Fibroblast of skin of left biceps (primary cell): ENCODE measurements at regions not wholly inside any gene's neighbourhood (a gene's known extent, or its start where the extent isn't known, plus 50 kb on each side); places are given as distances from the start of the nearest gene placed in this dataset.
A peak's percentile ranks its signal among the peaks of the same experiment; 100 is the strongest.

ENCODE experiments used
- DNase-seq, 2 experiments: peaks; one replicate each; pipeline ENCODE4 v3.0.0-alpha.2; 2013; ENCODE audit warnings: low read depth in 2 of 2

DNA sequence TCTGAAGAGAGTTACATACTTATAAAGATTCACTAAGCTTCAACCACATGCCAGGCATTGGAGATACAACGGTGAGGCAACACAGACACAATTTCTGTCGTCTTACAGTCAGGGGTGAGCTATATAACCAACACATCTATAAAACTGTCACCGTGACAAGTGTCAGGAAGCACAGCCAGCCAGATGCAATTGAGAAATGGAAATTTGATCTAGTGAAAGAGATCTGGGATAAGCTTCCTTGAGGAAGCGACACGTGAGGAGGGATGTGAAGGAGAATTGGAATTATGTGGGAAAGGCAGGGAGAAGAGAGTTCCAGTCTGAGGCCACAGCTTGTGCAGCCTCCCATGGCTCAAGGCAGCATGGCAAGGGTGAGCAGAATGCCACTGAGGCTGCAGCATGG lies 50.9 kb upstream of the ZNF354B start:
- DNase-seq: no peak

DNA sequence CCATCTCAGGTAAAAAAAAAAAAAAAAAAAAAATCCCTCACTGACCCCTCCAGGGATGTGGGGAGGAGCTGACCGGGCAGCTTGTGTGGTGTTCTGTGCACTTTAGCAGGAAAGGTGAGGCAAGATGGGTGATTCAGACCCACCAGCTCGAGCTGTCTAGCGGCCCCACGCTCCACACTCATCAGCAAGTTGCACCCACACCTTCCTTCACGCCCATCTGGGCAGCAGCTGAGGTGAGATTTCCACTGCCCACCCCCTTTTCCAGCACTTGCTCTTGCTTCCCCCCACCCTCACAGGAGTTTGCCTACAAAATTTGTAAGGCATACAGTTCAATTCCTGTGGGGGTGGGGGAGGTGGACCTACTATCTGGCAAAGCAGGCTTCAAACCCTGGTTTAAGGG lies 58.7 kb upstream of the ZNF354B start:
- DNase-seq: no peak

DNA sequence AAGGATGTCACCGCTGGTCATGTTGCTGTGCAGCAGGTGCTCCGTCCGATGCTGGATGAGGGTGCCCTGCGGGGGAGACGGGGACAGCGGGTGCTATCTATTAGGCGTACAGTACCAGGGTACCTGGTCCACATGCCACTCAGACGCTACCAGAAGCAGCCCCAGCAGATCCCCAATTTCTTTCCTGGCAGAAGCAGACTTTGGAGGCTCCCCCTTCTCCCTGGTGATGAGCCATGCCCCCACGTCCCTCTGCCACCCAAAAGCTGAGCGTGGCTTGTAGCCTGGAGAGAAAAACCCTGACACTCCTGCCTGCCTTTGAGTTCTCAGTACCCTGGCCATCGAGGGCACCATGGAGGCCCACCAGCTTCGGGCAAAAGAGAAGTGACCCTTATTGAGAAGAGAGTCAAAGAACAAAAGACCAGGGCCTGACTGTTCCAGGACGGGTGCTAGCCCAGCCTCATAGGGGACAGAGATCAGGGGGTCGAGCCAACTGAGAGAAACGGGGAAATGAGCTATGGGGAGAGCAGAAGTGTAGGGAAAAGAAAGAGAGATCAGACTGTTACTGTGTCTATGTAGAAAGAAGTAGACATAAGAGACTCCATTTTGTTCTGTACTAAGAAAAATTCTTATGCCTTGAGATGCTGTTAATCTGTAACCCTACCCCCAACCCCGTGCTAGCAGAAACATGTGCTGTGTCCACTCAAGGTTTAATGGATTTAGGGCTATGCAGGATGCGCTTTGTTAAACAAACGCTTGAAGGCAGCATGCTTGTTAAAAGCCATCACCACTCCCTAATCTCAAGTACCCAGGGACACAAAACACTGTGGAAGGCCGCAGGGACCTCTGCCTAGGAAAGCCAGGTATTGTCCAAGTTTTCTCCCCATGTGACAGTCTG lies 62.0 kb upstream of the ZNF354B start:
- no peak for DNase-seq

DNA sequence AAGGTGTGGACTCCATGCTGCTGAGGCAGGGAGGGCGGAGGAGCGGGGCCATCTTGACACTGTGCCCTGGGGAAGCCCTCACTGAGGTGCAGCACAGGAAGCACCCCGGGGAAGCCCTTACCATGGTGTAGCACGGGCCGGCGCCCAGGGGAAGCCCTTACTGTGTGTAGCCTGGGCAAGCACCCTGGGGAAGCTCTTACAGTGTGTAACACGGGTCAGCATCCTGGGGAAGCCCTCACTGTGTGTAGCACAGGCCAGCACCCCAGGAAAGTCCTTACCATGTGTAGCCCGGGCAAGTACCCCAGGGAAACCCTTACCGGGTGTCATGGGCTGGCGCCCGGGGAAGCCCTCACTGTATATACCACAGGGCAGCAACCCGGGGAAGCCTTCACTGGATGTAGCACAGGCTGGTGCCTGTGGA lies 62.6 kb upstream of the ZNF354B start:
- no peak for DNase-seq

DNA sequence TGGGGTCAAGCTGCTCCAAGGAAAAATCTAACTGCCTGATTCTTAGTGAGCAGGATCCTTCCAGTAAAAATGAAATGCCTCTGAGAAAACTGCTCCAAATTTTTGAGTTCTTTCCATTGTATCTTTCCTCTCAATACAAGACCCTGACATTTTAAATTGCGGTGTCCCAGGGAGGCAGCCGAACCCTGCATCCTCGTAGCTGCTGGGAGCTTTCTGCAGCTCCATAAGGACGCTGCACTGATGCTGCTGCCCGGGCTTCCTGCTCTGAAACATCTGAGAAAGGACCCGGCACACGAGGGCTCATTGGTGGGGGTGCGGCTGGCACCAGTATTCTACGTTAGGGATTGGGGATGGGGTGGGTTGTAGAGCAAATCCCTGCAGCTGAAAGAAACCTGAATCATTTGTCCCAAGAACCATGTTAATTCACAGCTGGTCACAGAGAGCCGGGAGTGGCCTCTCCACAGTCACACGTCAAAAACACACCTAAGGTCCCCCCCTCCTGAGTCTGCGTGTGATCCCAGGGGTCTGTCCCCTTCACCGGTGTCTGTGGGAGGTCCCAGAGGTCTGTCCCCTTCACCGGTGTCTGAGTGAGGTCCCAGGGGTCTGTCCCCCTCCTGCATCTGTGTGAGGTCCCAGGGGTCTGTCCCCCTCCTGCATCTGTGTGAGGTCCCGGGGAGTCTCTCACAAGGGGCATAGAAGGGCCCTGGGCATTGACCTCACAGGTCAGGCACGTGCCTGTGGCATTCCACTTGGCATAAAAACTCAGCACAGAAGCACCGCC lies 63.4 kb upstream of the ZNF354B start:
- DNase-seq: no peak

DNA sequence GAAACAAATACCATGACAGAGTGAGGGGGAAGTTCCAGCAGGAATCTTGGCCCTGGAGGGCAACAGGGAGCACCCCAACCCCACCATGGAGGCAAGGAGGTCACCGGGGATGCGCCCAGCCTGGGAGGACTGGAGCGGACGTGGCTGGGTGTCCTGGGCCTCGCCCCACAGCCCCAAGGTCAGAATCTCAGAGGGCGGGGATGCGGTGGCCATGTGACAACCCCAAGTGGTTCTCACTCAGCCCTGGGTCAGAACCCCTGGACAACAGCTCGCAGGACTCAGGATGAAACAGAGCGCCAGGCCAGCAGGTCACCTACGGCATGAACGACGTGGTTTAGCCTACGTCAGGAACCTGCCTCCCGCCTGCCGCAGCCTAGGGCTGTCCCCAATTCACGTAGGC lies 64.0 kb upstream of the ZNF354A start:
- no peak for DNase-seq

DNA sequence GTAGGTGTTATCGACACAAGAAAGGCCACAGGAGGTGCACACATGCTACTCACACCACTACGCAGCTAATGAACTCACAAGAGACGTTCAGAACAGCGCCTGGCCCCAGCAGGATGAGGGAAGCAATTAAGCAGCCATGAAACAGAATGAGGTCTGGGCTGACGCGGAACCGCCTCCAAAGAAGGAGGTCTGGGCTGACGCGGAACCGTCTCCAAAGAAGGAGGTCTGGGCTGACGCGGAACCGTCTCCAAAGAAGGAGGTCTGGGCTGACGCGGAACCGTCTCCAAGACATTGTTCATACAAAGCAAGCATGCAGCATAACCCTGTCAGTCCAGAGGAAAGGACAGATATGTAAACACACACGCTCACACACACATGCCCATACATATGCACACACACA lies 63.2 kb upstream of the ZNF354A start:
- DNase-seq: no peak

DNA sequence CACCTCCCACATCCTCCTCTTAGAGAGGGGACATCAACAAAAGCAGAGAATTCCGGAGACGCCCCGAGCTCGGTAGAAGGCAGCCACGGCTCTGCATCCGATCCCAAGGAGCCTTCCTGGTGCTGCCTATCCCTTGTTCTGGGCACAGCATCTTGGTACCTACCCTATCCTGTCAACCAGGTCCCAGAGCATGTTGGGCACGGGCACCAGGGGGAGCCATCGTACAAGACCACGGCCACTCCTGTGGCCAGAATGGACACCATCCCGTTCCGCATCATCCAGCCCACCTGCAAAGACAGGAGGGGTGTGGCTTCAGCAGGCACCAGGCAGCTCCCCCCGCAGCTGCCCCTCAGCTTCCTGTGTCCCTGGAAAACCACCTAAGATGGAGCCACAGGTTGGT lies 62.7 kb upstream of the ZNF354A start:
- DNase-seq: no peak

DNA sequence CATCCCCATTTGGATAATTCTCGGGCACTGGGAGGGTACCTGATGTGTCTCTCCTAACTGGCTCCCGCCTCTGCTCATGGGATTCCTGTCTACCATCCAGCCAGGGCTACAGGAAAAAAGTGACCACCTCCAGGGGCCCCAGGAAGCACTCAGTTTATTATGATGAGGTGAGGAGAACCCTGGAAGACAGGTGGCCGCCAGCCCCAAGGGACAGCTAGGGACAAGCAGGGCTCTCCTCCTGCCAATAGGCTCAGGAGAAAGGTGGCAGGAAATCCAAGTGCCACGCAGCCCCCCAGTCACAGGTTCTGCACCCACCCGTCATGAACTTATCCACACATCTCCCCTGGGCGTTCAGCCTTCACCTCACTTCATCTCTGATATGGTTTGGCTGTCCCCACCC lies 61.5 kb upstream of the ZNF354A start:
- no peak for DNase-seq

DNA sequence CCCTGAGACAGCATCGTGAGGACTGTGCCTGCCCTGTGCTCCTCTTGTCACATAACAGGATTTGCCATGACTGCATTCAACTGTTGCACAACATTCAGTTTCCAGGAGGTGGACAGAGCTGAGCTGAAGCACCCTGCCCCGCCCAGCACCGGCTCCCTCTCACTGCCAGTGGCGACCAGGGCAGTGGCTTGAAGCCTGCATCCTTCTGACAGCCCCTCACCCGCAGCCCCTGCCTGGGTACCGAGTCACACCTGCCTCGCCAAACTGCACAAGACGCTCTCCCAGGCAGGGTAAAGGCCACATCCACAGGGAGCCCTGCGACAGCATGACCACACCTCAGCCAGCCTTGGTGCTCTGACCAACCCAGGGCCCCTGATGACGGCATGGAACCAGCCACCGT lies 59.9 kb upstream of the ZNF354A start:
- DNase-seq: no peak

DNA sequence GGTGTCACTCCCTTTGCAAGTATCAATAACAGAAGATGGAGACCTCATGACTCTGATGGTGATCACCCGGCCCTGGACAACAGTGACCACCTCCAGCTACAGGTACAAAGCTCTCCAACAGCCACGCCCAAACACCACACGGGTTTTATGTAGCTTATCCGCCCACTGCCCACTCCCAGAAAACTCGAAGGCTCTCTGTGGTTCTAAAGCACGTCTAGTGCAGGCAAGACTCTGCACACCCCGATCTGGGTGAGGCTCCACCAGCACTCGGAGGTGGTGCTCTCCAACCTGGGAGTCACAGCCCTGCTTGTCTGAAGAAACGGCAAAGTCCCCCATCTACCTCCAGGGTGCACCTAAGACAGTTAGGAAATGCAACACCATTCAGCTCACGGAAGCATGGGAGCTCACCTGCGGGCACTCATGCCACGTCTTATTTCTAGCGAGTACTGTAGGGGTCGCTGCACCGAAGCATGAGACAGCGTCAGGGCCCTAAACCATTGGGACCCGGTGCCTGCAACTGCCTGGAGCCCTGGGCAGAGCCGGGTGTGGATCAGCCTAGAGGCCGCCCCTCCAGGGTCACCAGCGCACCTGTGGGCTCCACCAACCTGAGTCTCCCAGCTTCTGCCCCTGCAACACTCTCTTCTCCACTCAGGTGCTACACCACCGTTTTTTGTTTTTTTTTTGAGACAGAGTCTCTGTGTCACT lies 58.1 kb upstream of the ZNF354A start:
- DNase-seq: no peak

DNA sequence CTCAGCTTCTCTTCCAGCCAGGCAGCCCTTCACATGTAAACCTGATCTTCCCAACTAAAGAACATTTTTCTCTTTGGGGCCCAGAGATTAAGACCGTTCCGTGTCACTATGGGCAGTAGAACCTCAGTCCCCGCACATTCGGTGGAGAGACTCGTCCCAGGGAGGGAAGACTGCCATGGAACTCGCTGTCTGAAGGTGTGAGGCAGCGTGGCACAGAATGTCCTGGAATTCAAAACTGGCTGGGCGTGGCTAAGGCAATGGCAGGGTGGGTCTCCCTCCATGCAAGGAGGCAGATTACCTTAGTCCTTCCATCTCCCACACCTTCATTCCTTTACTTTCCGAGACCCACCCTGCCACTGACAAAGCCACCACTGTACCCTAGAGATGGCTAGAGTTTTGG lies 57.4 kb upstream of the ZNF354A start:
- no peak for DNase-seq

DNA sequence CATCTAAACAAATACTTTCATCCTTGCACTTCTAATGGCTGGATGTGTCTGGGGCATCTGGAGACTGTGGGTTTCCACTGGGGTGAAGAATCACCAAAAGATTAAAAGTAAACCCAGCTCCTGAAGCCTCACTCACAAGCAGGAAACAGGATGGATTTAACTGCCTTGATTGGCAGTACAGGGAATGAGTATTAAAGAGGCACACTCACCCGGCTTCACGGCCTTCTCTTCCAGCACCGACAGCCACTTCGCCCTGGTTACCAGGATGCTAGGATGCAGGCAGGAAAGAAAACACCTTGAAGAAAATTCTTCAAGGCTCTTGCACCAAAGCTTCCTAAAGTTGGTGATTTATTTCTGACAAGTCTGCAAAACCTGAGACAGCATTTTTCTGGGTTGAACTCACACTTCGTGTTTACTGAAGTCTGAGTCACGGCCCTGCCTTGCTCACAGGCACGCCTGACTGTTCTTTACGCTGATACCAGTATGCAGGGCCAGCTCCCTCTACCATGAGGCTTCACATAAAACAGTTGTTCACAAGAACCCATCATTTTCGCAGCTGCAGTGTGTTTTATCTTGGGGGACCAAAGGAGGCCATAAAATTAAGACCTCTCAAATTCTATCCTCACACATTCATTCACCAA lies 56.5 kb upstream of the ZNF354A start:
- peak; percentile 2 for DNase-seq

DNA sequence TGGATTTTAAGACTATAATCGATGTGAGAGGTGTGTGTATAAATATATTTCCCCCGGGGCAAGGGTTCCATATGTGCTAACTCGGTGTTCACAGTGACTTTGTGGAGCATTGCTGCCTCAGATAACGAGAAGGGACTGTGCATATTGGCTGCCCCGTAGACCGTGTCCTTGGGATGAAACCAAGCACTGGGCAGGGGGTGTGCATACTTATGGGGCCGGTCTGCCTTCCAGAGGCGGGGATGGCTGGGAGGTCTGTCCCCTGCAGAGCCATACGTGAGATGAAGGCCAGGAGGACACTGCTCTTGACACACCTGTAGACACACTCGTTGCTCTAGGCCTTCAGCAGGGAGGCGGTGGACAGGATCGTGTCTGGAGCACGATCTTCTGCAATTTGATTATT lies 56.0 kb upstream of the ZNF354A start:
- no peak for DNase-seq

DNA sequence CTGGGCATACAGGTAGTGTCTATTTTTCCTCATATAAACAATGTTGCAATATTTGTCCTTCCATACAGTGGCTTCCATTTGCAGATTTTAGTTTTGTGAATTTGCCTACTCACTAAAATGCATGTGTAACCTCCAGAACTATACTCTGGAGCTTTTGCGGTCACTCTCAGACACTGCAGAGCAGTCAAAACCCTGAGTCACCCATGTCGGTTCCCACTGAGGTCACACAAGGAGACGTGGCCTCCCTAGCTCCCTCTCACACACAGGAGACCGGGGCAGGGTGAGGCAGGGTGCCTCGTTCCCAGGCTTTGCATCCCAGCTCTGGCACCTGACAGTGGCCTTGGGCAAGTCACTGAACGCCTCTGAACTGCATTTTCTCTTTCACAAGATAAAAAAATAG lies 55.5 kb upstream of the ZNF354A start:
- DNase-seq: no peak

DNA sequence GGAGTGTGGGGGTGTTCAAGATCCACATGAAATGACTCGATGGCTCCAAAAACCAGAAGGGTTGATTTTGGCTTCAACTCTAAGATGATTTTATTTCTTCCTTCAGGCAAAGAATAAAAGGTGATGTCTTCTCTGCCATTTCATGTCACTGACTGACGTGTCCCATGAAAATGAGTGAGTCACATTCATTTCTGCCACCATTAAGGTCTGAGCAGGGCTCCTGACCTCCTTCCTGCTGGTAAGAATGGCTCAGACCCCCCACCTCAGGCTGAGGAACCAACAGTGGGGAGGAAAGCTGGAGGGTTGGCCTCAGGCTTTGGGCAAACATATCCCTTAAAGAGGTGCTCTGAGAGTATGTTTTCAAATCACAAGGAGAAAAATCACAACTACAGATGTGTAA lies 53.9 kb upstream of the ZNF354A start:
- no peak for DNase-seq

DNA sequence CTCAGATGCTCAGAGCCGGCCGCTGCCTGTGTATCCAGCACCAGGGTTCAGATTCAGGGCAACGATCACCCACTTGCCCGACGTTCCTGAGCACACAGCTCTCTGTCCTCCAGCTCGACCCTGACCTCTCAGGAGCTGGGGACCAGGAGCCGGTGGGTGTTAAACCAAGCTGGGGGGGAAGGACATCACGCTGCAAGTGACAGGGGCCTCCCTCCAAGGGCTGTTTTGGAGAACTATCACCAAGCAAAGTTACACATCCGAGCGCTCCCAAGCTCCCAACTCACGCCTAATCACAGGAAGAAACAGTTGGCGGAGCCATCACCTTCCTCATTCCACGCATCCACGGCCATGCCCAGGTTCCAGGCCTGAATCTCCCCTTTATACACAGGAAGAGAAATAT lies 51.5 kb upstream of the ZNF354A start:
- no peak for DNase-seq

DNA sequence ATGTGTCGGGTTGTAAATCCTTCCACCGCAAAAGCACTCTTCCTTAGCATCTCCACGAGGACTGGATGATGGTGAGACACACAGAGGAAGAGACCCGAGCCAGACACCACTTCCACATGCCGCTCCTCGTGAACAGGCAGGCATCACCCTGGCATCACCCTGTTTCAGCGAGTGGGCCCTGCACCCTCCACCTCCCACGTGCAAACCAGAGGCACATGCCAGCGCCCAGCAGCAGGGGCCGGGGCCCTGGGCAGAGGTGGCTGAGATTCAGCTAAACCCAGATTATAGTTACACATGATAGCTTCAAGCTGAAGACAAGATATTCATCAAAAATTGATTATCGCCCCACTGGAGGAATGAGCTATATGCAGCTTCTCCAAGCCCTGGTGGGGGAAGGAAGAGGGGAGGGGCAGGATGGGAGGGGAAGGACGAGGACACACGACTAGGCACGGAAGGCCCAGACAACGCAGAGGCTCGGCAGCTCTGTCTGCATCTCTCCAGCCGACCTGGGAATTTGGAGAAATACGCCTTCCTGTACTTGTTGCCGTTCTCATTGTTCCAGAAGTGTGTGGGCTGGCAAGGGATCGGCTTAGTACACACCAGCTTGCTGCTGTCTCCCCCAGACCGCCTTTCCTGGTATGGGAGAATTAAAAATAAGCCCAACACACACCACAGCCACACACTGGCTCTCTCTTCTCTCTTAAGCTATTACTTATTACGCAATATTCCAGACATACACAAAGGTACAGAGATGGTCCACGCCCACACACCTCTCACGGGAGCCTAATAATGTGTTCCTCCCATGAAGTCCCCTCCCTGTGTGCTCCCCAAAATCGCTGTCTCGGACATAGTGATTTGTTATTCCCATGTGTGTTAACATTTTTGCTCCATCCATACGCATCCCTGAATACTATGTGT lies 50.4 kb upstream of the ZNF354A start:
- DNase-seq: no peak
